Neural cell (in vitro differentiated cells): ENCODE measurements at regions not wholly inside any gene's neighbourhood (a gene's known extent, or its start where the extent isn't known, plus 50 kb on each side); places are given as distances from the start of the nearest gene placed in this dataset.

ENCODE experiments used
- H2AFZ ChIP-seq: fragments of 200-600, 300-800 bp; sonication (generic), shearing (Covaris generic); 2 replicates; pipeline ENCODE4 v1.6.0; 2014; ENCODE audit warnings: low read depth, mild to moderate bottlenecking, antibody characterized with exemption, low read length, moderate library complexity
- H3F3A ChIP-seq: fragments of 200-600 bp; shearing (Covaris generic); 2 replicates; pipeline ENCODE4 v1.6.1; 2016; ENCODE audit warnings: mild to moderate bottlenecking, moderate library complexity, mixed read lengths, antibody characterized with exemption, low read length; ENCODE audit not compliant: insufficient read depth, poor library complexity, severe bottlenecking
- H3K27ac ChIP-seq: fragments of 200-600, 300-800 bp; sonication (generic), shearing (Covaris generic); 2 replicates; pipeline ENCODE4 v1.5.1; 2014; ENCODE audit warnings: mild to moderate bottlenecking, low read length, moderate library complexity
- H3K27me3 ChIP-seq: fragments of 300-800, 200-600 bp; sonication (generic), shearing (Covaris generic); 2 replicates; pipeline ENCODE4 v1.6.0; 2014; ENCODE audit warnings: mild to moderate bottlenecking, low read depth, low read length, moderate library complexity; ENCODE audit not compliant: insufficient read depth
- H3K36me3 ChIP-seq: fragments of 300-800, 200-600 bp; sonication (generic), shearing (Covaris generic); 2 replicates; pipeline ENCODE4 v1.5.1; 2014; ENCODE audit warnings: mild to moderate bottlenecking, antibody characterized with exemption, low read length, moderate library complexity; ENCODE audit not compliant: insufficient read depth
- H3K4me2 ChIP-seq: fragments of 300-800, 200-600 bp; sonication (generic), shearing (Covaris generic); 2 replicates; pipeline ENCODE4 v1.6.0; 2014; ENCODE audit warnings: mild to moderate bottlenecking, low read length
- H3K4me3 ChIP-seq: fragments of 300-800, 200-600 bp; sonication (generic), shearing (Covaris generic); 2 replicates; pipeline ENCODE4 v1.5.1; 2014; ENCODE audit warnings: mild to moderate bottlenecking, low read length, moderate library complexity
- H3K79me2 ChIP-seq: fragments of 200-600 bp; shearing (Covaris generic); replicated peaks from 2 replicates; pipeline ENCODE4 v1.6.0; 2014; ENCODE audit warnings: mild to moderate bottlenecking, low read length, moderate library complexity; ENCODE audit not compliant: insufficient read depth
- H3K9ac ChIP-seq: fragments of 300-800, 200-600 bp; sonication (generic), shearing (Covaris generic); 2 replicates; pipeline ENCODE4 v1.6.1; 2016; ENCODE audit warnings: mild to moderate bottlenecking, low read length, mixed read lengths
- H3K9me2 ChIP-seq: fragments of 200-600 bp; shearing (Covaris generic); 2 replicates; pipeline ENCODE4 v1.6.1; 2016; ENCODE audit warnings: mild to moderate bottlenecking, low read length, mixed read lengths; ENCODE audit not compliant: insufficient read depth
- H3K9me3 ChIP-seq: fragments of 200-600, 300-800 bp; sonication (generic), shearing (Covaris generic); 2 replicates; pipeline ENCODE4 v1.6.1; 2016; ENCODE audit warnings: mild to moderate bottlenecking, mixed run types, low read length, moderate library complexity, mixed read lengths
- H4K20me1 ChIP-seq: fragments of 200-600 bp; shearing (Covaris generic); 2 replicates; pipeline ENCODE4 v1.6.1; 2016; ENCODE audit warnings: mild to moderate bottlenecking, mixed run types; ENCODE audit not compliant: insufficient read depth
- EP300 ChIP-seq: fragments of 450-650 bp; conservative IDR thresholded peaks from 2 replicates; pipeline ENCODE4 v1.6.1; 2014; ENCODE audit warnings: antibody characterized with exemption, mild to moderate bottlenecking, moderate library complexity; ENCODE audit not compliant: poor library complexity, severe bottlenecking
- EZH2 ChIP-seq: fragments of 200-600, 300-800 bp; shearing (Covaris generic), sonication (generic); IDR thresholded peaks from 2 replicates; pipeline ENCODE4 v1.6.1; 2014; ENCODE audit warnings: antibody characterized with exemption, low read length, borderline replicate concordance, mild to moderate bottlenecking; ENCODE audit not compliant: insufficient read depth, poor library complexity, severe bottlenecking
- MXI1 ChIP-seq: fragments of 450-650 bp; conservative IDR thresholded peaks from 2 replicates; pipeline ENCODE4 v1.6.1; 2014; ENCODE audit warnings: antibody characterized with exemption, mild to moderate bottlenecking; ENCODE audit not compliant: poor library complexity, severe bottlenecking
- POLR2AphosphoS5 ChIP-seq: IDR thresholded peaks from 2 replicates; pipeline ENCODE4 v1.6.1; 2012
- RAD21 ChIP-seq: fragments of 450-650 bp; conservative IDR thresholded peaks from 2 replicates; pipeline ENCODE4 v1.6.1; 2014; ENCODE audit warnings: antibody characterized with exemption, mild to moderate bottlenecking, moderate library complexity
- SMC3 ChIP-seq: fragments of 450-650 bp; conservative IDR thresholded peaks from 2 replicates; pipeline ENCODE4 v1.6.1; 2014; ENCODE audit warnings: antibody characterized with exemption, mild to moderate bottlenecking, moderate library complexity; ENCODE audit not compliant: poor library complexity
- TAF1 ChIP-seq: IDR thresholded peaks from 2 replicates; pipeline ENCODE4 v1.6.1; 2012; ENCODE audit warnings: low read depth
- TF ChIP-seq, protein P1 (sequence below): fragments of 450-650 bp; IDR thresholded peaks from 2 replicates; pipeline ENCODE4 v1.5.1; 2014; ENCODE audit warnings: antibody characterized with exemption, mild to moderate bottlenecking, moderate library complexity; ENCODE audit not compliant: poor library complexity, severe bottlenecking
- TF ChIP-seq, protein P2 (sequence below): IDR thresholded peaks from 2 replicates; pipeline ENCODE4 v1.6.1; 2012; ENCODE audit warnings: borderline replicate concordance

- Histone ChIP-seq H3K27me3 (no peaks in the 10 kb centered on the region), H3K4me2 (no peak overlapping the region), H4K20me1 (no peaks in the 10 kb centered on the region), H3F3A (no peaks in the 10 kb centered on the region), H3K9ac (no peak overlapping the region), H3K27ac (no peak overlapping the region), H2AFZ (no peak overlapping the region), H3K36me3 (no peaks in the 10 kb centered on the region), H3K4me3 (no peak overlapping the region), H3K9me3 (peaks cover 5% of the 10 kb centered on the region), H3K9me2 (no peaks in the 10 kb centered on the region), H3K79me2 (no peaks in the 10 kb centered on the region)
- TF ChIP-seq EZH2 (no peak), EP300 (no peak), SMC3 (no peak), TAF1 (no peak), RAD21 (no peak), MXI1 (no peak), POLR2AphosphoS5 (no peak)
- TF ChIP-seq, protein P1, sequence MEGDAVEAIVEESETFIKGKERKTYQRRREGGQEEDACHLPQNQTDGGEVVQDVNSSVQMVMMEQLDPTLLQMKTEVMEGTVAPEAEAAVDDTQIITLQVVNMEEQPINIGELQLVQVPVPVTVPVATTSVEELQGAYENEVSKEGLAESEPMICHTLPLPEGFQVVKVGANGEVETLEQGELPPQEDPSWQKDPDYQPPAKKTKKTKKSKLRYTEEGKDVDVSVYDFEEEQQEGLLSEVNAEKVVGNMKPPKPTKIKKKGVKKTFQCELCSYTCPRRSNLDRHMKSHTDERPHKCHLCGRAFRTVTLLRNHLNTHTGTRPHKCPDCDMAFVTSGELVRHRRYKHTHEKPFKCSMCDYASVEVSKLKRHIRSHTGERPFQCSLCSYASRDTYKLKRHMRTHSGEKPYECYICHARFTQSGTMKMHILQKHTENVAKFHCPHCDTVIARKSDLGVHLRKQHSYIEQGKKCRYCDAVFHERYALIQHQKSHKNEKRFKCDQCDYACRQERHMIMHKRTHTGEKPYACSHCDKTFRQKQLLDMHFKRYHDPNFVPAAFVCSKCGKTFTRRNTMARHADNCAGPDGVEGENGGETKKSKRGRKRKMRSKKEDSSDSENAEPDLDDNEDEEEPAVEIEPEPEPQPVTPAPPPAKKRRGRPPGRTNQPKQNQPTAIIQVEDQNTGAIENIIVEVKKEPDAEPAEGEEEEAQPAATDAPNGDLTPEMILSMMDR: no peak
- TF ChIP-seq, protein P2, sequence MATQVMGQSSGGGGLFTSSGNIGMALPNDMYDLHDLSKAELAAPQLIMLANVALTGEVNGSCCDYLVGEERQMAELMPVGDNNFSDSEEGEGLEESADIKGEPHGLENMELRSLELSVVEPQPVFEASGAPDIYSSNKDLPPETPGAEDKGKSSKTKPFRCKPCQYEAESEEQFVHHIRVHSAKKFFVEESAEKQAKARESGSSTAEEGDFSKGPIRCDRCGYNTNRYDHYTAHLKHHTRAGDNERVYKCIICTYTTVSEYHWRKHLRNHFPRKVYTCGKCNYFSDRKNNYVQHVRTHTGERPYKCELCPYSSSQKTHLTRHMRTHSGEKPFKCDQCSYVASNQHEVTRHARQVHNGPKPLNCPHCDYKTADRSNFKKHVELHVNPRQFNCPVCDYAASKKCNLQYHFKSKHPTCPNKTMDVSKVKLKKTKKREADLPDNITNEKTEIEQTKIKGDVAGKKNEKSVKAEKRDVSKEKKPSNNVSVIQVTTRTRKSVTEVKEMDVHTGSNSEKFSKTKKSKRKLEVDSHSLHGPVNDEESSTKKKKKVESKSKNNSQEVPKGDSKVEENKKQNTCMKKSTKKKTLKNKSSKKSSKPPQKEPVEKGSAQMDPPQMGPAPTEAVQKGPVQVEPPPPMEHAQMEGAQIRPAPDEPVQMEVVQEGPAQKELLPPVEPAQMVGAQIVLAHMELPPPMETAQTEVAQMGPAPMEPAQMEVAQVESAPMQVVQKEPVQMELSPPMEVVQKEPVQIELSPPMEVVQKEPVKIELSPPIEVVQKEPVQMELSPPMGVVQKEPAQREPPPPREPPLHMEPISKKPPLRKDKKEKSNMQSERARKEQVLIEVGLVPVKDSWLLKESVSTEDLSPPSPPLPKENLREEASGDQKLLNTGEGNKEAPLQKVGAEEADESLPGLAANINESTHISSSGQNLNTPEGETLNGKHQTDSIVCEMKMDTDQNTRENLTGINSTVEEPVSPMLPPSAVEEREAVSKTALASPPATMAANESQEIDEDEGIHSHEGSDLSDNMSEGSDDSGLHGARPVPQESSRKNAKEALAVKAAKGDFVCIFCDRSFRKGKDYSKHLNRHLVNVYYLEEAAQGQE: no peak
Measured at GRCh38 chr11:70027451-70027850, 50.7 kb upstream of the ANO1 start.

DNA sequence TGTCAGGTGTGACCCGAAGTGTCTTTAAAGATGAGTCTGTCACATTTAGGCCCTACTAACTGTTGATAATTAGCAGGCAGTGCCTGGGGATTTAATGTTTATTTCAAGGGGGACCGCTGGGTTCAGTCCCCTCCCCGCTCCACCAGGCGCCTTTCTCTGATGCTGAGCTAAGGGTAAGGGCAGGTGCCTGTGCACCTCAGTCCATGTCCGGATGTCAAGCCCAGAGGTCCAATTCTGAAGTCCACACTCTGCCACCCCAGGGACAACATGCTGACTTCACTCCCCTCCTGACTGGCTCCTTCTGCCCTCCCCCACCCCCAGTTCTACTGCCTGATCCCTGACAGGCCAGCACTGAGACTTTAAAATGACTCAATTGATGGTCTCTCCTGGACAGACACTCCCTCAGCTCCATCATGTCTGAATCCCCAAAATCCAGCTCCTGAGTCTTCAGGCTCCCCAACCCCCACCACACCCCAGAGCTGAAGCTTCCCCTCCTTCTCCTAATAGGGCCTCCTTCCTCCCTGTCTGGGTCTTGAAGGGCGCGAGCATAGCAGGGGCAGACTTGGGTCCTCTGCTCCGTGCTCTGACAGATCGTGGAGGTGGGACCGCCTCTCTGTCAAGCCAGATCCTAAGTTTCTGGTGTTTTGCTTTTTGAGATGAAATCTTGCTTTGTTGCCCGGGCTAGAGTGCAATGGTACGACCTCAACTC is 49.8 kb upstream of the ANO1 start:
- H3K9me2 ChIP-seq: no peaks in the 10 kb centered on the region
- H3K9ac ChIP-seq: no peak overlapping the region
- H3K27ac ChIP-seq: no peak overlapping the region
- peaks cover under 1% of the 10 kb centered on the region for H3K9me3 ChIP-seq
- no peak overlapping the region for H3K4me3 ChIP-seq
- H2AFZ ChIP-seq: no peak overlapping the region
- no peaks in the 10 kb centered on the region for H4K20me1 ChIP-seq
- TF ChIP-seq EP300 (no peak), TAF1 (no peak), SMC3 (no peak)
- TF ChIP-seq, protein P2: no peak
- TF ChIP-seq, protein P1: no peak
- no peaks in the 10 kb centered on the region for H3K79me2 ChIP-seq
- H3K36me3 ChIP-seq: no peaks in the 10 kb centered on the region
- H3K4me2 ChIP-seq: no peak overlapping the region
- H3K27me3 ChIP-seq: no peaks in the 10 kb centered on the region
- H3F3A ChIP-seq: no peaks in the 10 kb centered on the region
